Ovary (tissue), 7 donors: ENCODE measurements at regions not wholly inside any gene's neighbourhood (a gene's known extent, or its start where the extent isn't known, plus 50 kb on each side); places are given as distances from the start of the nearest gene placed in this dataset.

Experiments
- DNase-seq, 5 donors: peaks; one replicate each; pipeline ENCODE4 v3.0.0-alpha.2; 2019 to 2020
- H3K27ac ChIP-seq, 2 donors: fragments of 200-600 bp; one replicate each; pipeline versions ENCODE4 v1.5.1 to v1.8.0; 2019 to 2022
- H3K27me3 ChIP-seq: fragments of 200-600 bp; one replicate; pipeline ENCODE4 v1.8.0; 2022
- H3K36me3 ChIP-seq: fragments of 200-600 bp; sonication (generic); one replicate; pipeline ENCODE4 v1.5.1; 2019
- H3K4me1 ChIP-seq: one replicate; pipeline ENCODE4 v1.8.1; 2013; ENCODE audit warnings: mild to moderate bottlenecking, moderate library complexity; ENCODE audit not compliant: insufficient read depth
- H3K4me3 ChIP-seq: fragments of 200-600 bp; sonication (generic); one replicate; pipeline ENCODE4 v1.5.1; 2017
- H3K9me3 ChIP-seq, 2 donors: fragments of 200-600 bp in 1 of 2; sonication (generic) in 1 of 2; one replicate each; pipeline versions ENCODE4 v1.5.1 to v1.8.1; 2013 to 2019; ENCODE audit warnings: mild to moderate bottlenecking in 1 of 2, moderate library complexity in 1 of 2
- CTCF ChIP-seq, 3 donors: fragments of 450-650 bp in 2 of 3; fragments of 200-600 bp in 1 of 3; IDR thresholded peaks; one replicate each; pipeline versions ENCODE4 v1.5.1 to v1.8.0; 2016 to 2022; ENCODE audit warnings: antibody characterized with exemption in 3 of 3, mild to moderate bottlenecking in 1 of 3
- EP300 ChIP-seq: sonication (generic); formaldehyde crosslinking; IDR thresholded peaks from one replicate; pipeline ENCODE4 v1.6.1; 2017; ENCODE audit warnings: antibody characterized with exemption
- POLR2A ChIP-seq: fragments of 450-650 bp; IDR thresholded peaks from one replicate; pipeline ENCODE4 v1.6.1; 2017; ENCODE audit warnings: antibody characterized with exemption, mild to moderate bottlenecking, moderate library complexity
- WGBS, 3 donors: extraction: QIAGEN DNeasy Blood & Tissue Kit in 1 of 3; methylation state at CpG; one replicate each; pipeline versions ENCODE4 v1.1.5 to v1.1.7; 2013 to 2017; 5-methylcytosine and 5-hydroxymethylcytosine counted together
- intact Hi-C, 4 donors: fragments of 100-400 bp; cut with DNase I; formaldehyde crosslinking; loops; one replicate each; pipeline versions ENCODE4 v1.11.0 to v1.15.1; 2022 to 2023
- donor health status: DM: no; HTN: no; CAD: no; lungs with moderate emphysema.
- donor health status: DM: no; HTN: no; CAD: no.
- donor health status: Bipolar disorder and iron deficiency.
- donor health status: DM: no; HTN: no; CAD: no.
- donor health status: DM: yes; HTN: yes; CAD: no.

- TF ChIP-seq POLR2A (no peak), EP300 (no peak), CTCF (IDR thresholded peaks at IDR 0.05) (no peak)
- Histone ChIP-seq H3K27ac (no peak overlapping the region), H3K4me3 (no peak overlapping the region), H3K4me1 (no peaks in the 10 kb centered on the region), H3K27me3 (no peaks in the 10 kb centered on the region), H3K9me3 (no peaks in the 10 kb centered on the region), H3K36me3 (no peaks in the 10 kb centered on the region)
- intact Hi-C loops, result no loop called here
- DNase-seq, result no peak
- 60 to 65% (median 61%) methylated on average over 15 of the region's 15 CpGs for WGBS, 3 donors
Measured at GRCh38 chr7:133196856-133197612, 55.8 kb upstream of the EXOC4 start.

GRCh38 chr7:133197972-133198544 lies 54.8 kb upstream of the EXOC4 start:
- WGBS, 3 donors, result 17 to 26% (median 17%) methylated on average over 4 of the region's 4 CpGs

GRCh38 chr7:133199831-133200230 lies 53.0 kb upstream of the EXOC4 start:
- Histone ChIP-seq H3K27me3 (no peaks in the 10 kb centered on the region), H3K4me3 (no peak overlapping the region), H3K27ac (no peak overlapping the region), H3K9me3 (no peaks in the 10 kb centered on the region), H3K4me1 (no peaks in the 10 kb centered on the region), H3K36me3 (no peaks in the 10 kb centered on the region)
- TF ChIP-seq EP300 (no peak), CTCF (IDR thresholded peaks at IDR 0.05) (no peak), POLR2A (no peak)
- no peak for DNase-seq
- intact Hi-C loops, result no loop called here
- 95 to 100% (median 97%) methylated on average over 2 of the region's 2 CpGs for WGBS, 3 donors

More at GRCh38 chr7:133197972-133198544, 54.8 kb upstream of the EXOC4 start:
- Histone ChIP-seq H3K27ac (no peak overlapping the region), H3K4me1 (no peaks in the 10 kb centered on the region), H3K9me3 (no peaks in the 10 kb centered on the region), H3K36me3 (no peaks in the 10 kb centered on the region), H3K27me3 (no peaks in the 10 kb centered on the region), H3K4me3 (no peak overlapping the region)
- no peak for TF ChIP-seq POLR2A
- no peak for TF ChIP-seq CTCF (IDR thresholded peaks at IDR 0.05)
- no peak for TF ChIP-seq EP300
- intact Hi-C loops, result no loop called here
- no peak for DNase-seq

- no peak for DNase-seq
- intact Hi-C loops, result no loop called here
- 91 to 100% (median 94%) methylated on average over 1 of the region's 1 CpG for WGBS, 3 donors
- no peaks in the 10 kb centered on the region for H3K9me3 ChIP-seq
- TF ChIP-seq POLR2A (no peak), CTCF (IDR thresholded peaks at IDR 0.05) (no peak), EP300 (no peak)
- no peak overlapping the region for H3K4me3 ChIP-seq
- H3K4me1 ChIP-seq, result no peaks in the 10 kb centered on the region
- H3K36me3 ChIP-seq, result no peaks in the 10 kb centered on the region
- H3K27me3 ChIP-seq, result no peaks in the 10 kb centered on the region
- no peak overlapping the region for H3K27ac ChIP-seq
Measured at GRCh38 chr7:133201470-133201869, 51.4 kb upstream of the EXOC4 start.
